BJ (cell line): ENCODE measurements at regions not wholly inside any gene's neighbourhood (a gene's known extent, or its start where the extent isn't known, plus 50 kb on each side); places are given as distances from the start of the nearest gene placed in this dataset.

Source experiments
- CTCF ChIA-PET: fragments of 350-600 bp; formaldehyde crosslinking; extraction: SDS; loops from one replicate; lab custom pipeline; 2021; ENCODE audit warnings: antibody characterized with exemption, inconsistent platforms; lab: Yijun Ruan, JAX
- POLR2A ChIA-PET: fragments of 300-600 bp; sonication (Branson Sonifier 250); formaldehyde crosslinking; extraction: SDS; loops from one replicate; lab custom pipeline; 2021; ENCODE audit warnings: antibody characterized with exemption; lab: Charles Lee
- DNase-seq: peaks from one replicate; pipeline ENCODE4 v3.0.0-alpha.2; 2011; ENCODE audit warnings: low read depth
- H3K27me3 ChIP-seq: 2 replicates; pipeline ENCODE4 v1.6.0; 2011; ENCODE audit warnings: low read length; ENCODE audit not compliant: control insufficient read depth, insufficient read depth
- H3K36me3 ChIP-seq: 2 replicates; pipeline ENCODE4 v1.5.1; 2011; ENCODE audit warnings: low read length; ENCODE audit not compliant: control insufficient read depth, insufficient read depth
- H3K4me3 ChIP-seq: 2 replicates; pipeline ENCODE4 v1.5.1; 2011; ENCODE audit warnings: low read depth, mild to moderate bottlenecking, control low read depth, low read length
- TF ChIP-seq, protein P1 (sequence below): IDR thresholded peaks from 2 replicates; pipeline ENCODE4 v1.5.1; 2011; ENCODE audit warnings: low read depth, mild to moderate bottlenecking, control low read depth, inconsistent platforms, low read length, moderate library complexity; ENCODE audit not compliant: insufficient read depth

DNA sequence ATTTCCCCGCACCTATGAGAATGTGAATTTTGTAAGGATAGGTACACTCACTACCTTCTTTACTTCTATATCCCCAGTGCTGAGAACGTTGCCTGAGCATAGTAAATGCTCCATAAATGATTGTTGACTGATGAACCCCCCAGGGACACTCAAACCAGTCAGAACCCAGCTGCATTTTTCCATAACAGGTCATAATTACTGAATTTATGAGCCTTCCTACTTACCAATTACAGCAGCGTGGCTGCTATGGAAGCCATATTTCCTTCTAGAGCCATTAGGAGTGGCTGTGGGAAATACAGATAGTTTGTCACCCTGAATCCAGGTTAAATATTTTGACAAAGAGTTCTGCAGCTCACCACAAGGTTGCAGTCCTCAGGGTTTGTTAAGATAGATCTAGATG is 135.0 kb downstream of the TAF11L14 start:
- ChIA-PET CTCF (interaction anchor here (0.6 kb wide), 1 partner anchor 9 kb away, joined by 3 read pairs; no protein-coding TSS in a partner anchor), POLR2A (no interaction called here)
- TF ChIP-seq, protein P1, sequence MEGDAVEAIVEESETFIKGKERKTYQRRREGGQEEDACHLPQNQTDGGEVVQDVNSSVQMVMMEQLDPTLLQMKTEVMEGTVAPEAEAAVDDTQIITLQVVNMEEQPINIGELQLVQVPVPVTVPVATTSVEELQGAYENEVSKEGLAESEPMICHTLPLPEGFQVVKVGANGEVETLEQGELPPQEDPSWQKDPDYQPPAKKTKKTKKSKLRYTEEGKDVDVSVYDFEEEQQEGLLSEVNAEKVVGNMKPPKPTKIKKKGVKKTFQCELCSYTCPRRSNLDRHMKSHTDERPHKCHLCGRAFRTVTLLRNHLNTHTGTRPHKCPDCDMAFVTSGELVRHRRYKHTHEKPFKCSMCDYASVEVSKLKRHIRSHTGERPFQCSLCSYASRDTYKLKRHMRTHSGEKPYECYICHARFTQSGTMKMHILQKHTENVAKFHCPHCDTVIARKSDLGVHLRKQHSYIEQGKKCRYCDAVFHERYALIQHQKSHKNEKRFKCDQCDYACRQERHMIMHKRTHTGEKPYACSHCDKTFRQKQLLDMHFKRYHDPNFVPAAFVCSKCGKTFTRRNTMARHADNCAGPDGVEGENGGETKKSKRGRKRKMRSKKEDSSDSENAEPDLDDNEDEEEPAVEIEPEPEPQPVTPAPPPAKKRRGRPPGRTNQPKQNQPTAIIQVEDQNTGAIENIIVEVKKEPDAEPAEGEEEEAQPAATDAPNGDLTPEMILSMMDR: no peak
- H3K27me3 ChIP-seq: no peaks in the 10 kb centered on the region
- no peak overlapping the region for H3K4me3 ChIP-seq
- no peaks in the 10 kb centered on the region for H3K36me3 ChIP-seq
- DNase-seq: no peak

DNA sequence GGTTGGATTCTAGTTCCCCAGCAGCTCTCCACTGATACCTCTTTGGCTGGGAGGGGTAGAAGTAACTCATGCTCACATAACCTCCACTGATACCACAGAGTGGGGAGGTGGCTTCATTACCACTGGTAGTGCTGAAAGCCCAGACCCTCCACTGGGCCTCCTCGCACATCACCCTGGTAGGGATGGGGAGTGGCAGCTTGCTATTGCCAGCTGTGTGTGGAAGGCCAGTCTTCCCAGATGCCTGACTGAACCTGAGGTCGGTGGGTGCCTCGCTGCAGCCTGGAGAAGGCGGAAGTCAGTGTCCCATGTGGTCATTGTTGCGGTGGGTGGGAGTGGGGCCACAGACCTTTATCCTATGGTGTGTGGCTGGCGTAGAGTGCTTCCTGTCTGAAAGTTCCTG is 138.0 kb downstream of the TAF11L14 start:
- ChIA-PET CTCF (no interaction called here), POLR2A (no interaction called here)
- no peaks in the 10 kb centered on the region for H3K36me3 ChIP-seq
- H3K27me3 ChIP-seq: no peaks in the 10 kb centered on the region
- H3K4me3 ChIP-seq: no peak overlapping the region
- no peak for DNase-seq
- TF ChIP-seq, protein P1: no peak

DNA sequence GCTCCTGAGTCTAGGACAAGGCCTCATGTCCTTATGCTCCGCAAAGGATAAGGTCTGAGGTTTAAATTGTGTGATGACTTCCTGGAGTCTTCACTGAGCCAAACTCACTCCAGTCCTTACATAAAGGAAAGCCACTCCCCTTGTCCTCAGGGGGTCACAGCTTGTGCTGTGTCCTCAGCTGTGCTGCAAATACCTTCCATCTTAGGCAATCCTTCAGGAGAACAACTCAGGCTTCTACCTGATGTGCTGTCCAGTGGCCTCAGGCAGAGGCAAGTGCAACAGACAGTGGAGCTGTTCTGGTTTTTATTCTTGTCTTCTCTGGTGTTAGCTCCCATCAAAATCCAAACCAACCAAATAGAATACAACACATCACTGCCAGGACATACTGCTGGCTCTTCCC is 151.5 kb downstream of the TAF11L14 start:
- no peak overlapping the region for H3K4me3 ChIP-seq
- H3K36me3 ChIP-seq: no peaks in the 10 kb centered on the region
- POLR2A ChIA-PET: no interaction called here
- TF ChIP-seq, protein P1: no peak
- CTCF ChIA-PET: no interaction called here
- no peaks in the 10 kb centered on the region for H3K27me3 ChIP-seq
- DNase-seq: no peak

DNA sequence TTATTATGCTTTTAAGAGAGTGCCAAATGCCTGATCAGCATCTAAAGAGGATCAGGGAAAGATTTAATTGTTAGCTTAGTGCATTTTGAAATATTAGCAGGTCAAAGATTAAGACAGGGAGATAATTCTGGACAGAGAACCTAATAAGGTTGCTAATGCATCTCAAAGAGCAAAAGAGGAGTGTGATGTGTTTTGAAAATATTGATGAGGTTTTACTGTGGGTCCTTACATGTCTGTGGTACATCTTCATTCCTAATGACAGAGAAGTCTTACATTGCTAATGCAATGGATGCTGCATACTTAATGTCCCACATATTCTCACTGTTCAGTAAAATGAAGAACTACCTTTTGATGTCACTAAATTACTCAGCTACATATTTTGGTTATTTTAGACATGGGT is 154.1 kb downstream of the TAF11L14 start:
- H3K27me3 ChIP-seq: no peaks in the 10 kb centered on the region
- H3K4me3 ChIP-seq: no peak overlapping the region
- TF ChIP-seq, protein P1: no peak
- POLR2A ChIA-PET: no interaction called here
- CTCF ChIA-PET: no interaction called here
- no peaks in the 10 kb centered on the region for H3K36me3 ChIP-seq
- no peak for DNase-seq

DNA sequence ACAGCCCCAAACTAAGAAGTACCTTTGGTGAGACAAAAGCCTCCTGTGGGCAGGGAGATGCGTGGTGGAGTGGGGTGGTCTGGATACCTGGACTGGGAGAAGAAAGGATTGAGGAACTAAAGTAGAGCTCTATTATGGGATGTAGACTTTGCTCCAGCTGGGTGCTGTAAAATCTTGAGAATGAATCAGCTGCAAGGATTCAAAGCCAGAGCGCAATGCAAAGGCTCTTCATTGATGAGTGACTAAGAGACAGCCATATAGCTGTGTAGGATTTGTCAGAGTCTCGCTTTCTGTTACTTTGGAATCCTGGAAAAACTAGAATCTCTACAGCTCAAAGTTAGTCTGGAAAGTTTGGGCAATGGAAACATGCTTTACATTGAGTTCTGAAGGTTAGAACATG is 159.9 kb downstream of the TAF11L14 start:
- H3K27me3 ChIP-seq: no peaks in the 10 kb centered on the region
- no peak for DNase-seq
- no peak overlapping the region for H3K4me3 ChIP-seq
- TF ChIP-seq, protein P1: no peak
- POLR2A ChIA-PET: no interaction called here
- CTCF ChIA-PET: no interaction called here
- H3K36me3 ChIP-seq: no peaks in the 10 kb centered on the region
